ENCODE measurements at regions not wholly inside any gene's neighbourhood (a gene's known extent, or its start where the extent isn't known, plus 50 kb on each side); places are given as distances from the start of the nearest gene placed in this dataset.

GRCh38 chr3:104575634-104576033 is 791.1 kb upstream of the ALCAM start:
- TF ChIP-seq CTCF (IDR thresholded peaks at IDR 0.05; ENCODE audit: poor library complexity) = no peak
- TF ChIP-seq EZH2phosphoT487 (IDR thresholded peaks at IDR 0.05; ENCODE audit: low read depth, severe bottlenecking, unreplicated experiment) = no peak
- no peak for TF ChIP-seq EZH2 (IDR thresholded peaks at IDR 0.05; ENCODE audit: borderline replicate concordance)
